Breast epithelium (tissue), 4 donors: ENCODE measurements at regions not wholly inside any gene's neighbourhood (a gene's known extent, or its start where the extent isn't known, plus 50 kb on each side); places are given as distances from the start of the nearest gene placed in this dataset.

Experiments used
- DNase-seq, 2 donors: peaks; one replicate each; pipeline ENCODE4 v3.0.0-alpha.2; 2019; ENCODE audit warnings: low spot score in 2 of 2
- H3K27ac ChIP-seq, 2 donors: fragments of 200-600 bp; sonication (generic) in 1 of 2; one replicate each; pipeline ENCODE4 v1.5.1; 2016 to 2019; ENCODE audit warnings: mild to moderate bottlenecking in 1 of 2
- H3K27me3 ChIP-seq, 2 donors: fragments of 200-600 bp; sonication (generic) in 1 of 2; one replicate each; pipeline versions ENCODE4 v1.5.1 to v1.6.0; 2017 to 2019; ENCODE audit warnings: control low read depth in 1 of 2, mild to moderate bottlenecking in 1 of 2
- H3K36me3 ChIP-seq: fragments of 200-600 bp; one replicate; pipeline ENCODE4 v1.5.1; 2019
- H3K4me1 ChIP-seq, 2 donors: fragments of 200-600 bp; sonication (generic); one replicate each; pipeline ENCODE4 v1.5.1; 2016 to 2019; ENCODE audit warnings: control low read depth in 1 of 2
- H3K4me3 ChIP-seq, 3 donors: fragments of 200-600 bp; sonication (generic); 1 replicate in 2 of 3; 2 replicates in 1 of 3; pipeline ENCODE4 v1.5.1; 2016 to 2019; ENCODE audit warnings: mild to moderate bottlenecking in 3 of 3, moderate library complexity in 2 of 3
- H3K9me3 ChIP-seq, 2 donors: fragments of 200-600 bp; sonication (generic) in 1 of 2; one replicate each; pipeline ENCODE4 v1.5.1; 2016 to 2019; ENCODE audit warnings: control low read depth in 1 of 2
- POLR2A ChIP-seq: fragments of 450-650 bp; IDR thresholded peaks from one replicate; pipeline ENCODE4 v1.6.1; 2016; ENCODE audit warnings: antibody characterized with exemption, mild to moderate bottlenecking, moderate library complexity
- POLR2AphosphoS5 ChIP-seq, 3 donors: sonication (generic); formaldehyde crosslinking; IDR thresholded peaks; one replicate each; pipeline ENCODE4 v1.6.1; 2017; ENCODE audit warnings: antibody characterized with exemption in 3 of 3
- intact Hi-C: fragments of 100-400 bp; cut with DNase I; formaldehyde crosslinking; loops from one replicate; pipeline ENCODE4 v1.15.1; 2023; ENCODE audit warnings: low total_unique reads
- TF ChIP-seq, protein P1 (sequence below), 3 donors: fragments of 450-650 bp; IDR thresholded peaks; one replicate each; pipeline ENCODE4 v1.5.1; 2016 to 2017; ENCODE audit warnings: antibody characterized with exemption in 3 of 3, mild to moderate bottlenecking in 3 of 3, moderate library complexity in 3 of 3

- Histone ChIP-seq H3K27me3 (no peaks in the 10 kb centered on the region), H3K4me1 (no peaks in the 10 kb centered on the region), H3K27ac (no peak overlapping the region), H3K9me3 (no peaks in the 10 kb centered on the region), H3K36me3 (no peaks in the 10 kb centered on the region), H3K4me3 (no peak overlapping the region)
- no peak for DNase-seq
- intact Hi-C loops: no loop called here
- TF ChIP-seq POLR2AphosphoS5 (IDR thresholded peaks at IDR 0.05): no peak
- no peak for TF ChIP-seq POLR2A
- TF ChIP-seq, protein P1, sequence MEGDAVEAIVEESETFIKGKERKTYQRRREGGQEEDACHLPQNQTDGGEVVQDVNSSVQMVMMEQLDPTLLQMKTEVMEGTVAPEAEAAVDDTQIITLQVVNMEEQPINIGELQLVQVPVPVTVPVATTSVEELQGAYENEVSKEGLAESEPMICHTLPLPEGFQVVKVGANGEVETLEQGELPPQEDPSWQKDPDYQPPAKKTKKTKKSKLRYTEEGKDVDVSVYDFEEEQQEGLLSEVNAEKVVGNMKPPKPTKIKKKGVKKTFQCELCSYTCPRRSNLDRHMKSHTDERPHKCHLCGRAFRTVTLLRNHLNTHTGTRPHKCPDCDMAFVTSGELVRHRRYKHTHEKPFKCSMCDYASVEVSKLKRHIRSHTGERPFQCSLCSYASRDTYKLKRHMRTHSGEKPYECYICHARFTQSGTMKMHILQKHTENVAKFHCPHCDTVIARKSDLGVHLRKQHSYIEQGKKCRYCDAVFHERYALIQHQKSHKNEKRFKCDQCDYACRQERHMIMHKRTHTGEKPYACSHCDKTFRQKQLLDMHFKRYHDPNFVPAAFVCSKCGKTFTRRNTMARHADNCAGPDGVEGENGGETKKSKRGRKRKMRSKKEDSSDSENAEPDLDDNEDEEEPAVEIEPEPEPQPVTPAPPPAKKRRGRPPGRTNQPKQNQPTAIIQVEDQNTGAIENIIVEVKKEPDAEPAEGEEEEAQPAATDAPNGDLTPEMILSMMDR (IDR thresholded peaks at IDR 0.05): no peak
Measured at GRCh38 chr13:59145381-59145780, 1018.3 kb downstream of the DIAPH3 start.

DNA sequence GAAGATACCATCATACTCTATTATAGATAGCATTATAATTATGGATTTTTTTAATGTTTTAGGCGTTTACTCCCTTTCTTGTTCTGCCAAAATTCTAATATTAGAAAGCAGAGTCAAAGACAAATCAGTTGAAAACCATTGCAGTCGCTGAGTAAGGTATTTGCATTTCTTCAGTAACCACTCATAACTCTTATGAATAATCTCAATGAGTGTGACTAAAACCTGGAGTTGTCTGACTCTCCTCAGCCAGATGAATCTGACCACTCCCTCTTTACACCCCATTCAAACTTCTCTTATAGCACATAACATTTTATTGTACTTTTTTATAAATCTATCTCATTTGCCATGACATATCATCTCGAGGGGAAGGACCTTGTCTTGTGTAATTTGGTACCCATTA, 1006.5 kb downstream of the DIAPH3 start:
- TF ChIP-seq POLR2A: no peak
- no peak for TF ChIP-seq POLR2AphosphoS5 (IDR thresholded peaks at IDR 0.05)
- TF ChIP-seq, protein P1 (IDR thresholded peaks at IDR 0.05): no peak
- Histone ChIP-seq H3K4me1 (no peaks in the 10 kb centered on the region), H3K4me3 (no peak overlapping the region), H3K9me3 (peaks cover 0 to 4% of the 10 kb centered on the region in 2 donors), H3K27ac (no peak overlapping the region), H3K36me3 (no peaks in the 10 kb centered on the region), H3K27me3 (no peaks in the 10 kb centered on the region)
- DNase-seq: no peak
- intact Hi-C loops: no loop called here

DNA sequence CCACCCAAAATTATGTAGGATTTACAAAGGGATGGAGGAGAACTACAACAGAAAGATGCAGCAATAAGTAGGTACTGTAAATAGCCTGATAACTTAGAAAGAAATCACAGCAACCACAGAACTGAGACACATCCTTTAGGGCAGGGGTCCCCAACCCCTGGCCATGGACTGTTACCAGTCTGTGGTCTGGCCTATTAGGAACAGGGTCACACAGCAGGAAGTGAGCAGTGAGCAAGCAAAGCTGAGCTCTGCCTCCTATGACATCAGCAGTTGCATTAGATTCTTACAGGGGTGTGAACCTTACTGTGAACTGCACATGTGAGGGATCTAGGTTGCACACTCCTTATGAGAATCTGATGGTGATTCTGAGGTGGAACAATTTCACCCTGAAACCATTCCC, 997.6 kb downstream of the DIAPH3 start:
- no peak for TF ChIP-seq POLR2AphosphoS5 (IDR thresholded peaks at IDR 0.05)
- intact Hi-C loops: no loop called here
- Histone ChIP-seq H3K9me3 (no peaks in the 10 kb centered on the region), H3K4me3 (no peak overlapping the region), H3K36me3 (no peaks in the 10 kb centered on the region), H3K4me1 (no peaks in the 10 kb centered on the region), H3K27ac (no peak overlapping the region), H3K27me3 (no peaks in the 10 kb centered on the region)
- no peak for DNase-seq

DNA sequence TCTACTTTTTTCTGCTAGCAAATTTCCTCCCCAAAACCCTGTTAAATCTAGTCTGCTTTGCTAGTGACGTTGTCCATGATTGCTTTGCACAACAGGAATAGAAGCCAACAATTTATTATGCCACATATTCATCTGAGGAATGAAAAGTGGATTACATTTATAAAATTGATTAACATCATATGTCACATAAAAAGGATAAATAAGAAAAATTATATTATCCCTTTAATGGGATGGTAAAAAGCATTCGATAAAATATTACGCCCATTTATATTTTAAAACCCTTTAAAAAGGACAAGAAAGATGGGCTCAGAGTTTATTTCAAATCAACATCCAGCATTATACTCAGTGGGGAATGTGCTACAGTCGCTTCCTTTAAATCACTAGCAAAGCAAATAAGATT, 991.7 kb downstream of the DIAPH3 start:
- Histone ChIP-seq H3K27ac (no peak overlapping the region), H3K4me3 (no peak overlapping the region), H3K36me3 (no peaks in the 10 kb centered on the region), H3K4me1 (no peaks in the 10 kb centered on the region), H3K27me3 (no peaks in the 10 kb centered on the region), H3K9me3 (no peaks in the 10 kb centered on the region)
- TF ChIP-seq, protein P1 (IDR thresholded peaks at IDR 0.05): no peak
- TF ChIP-seq POLR2AphosphoS5 (IDR thresholded peaks at IDR 0.05) (no peak), POLR2A (no peak)
- intact Hi-C loops: no loop called here
- DNase-seq: no peak

DNA sequence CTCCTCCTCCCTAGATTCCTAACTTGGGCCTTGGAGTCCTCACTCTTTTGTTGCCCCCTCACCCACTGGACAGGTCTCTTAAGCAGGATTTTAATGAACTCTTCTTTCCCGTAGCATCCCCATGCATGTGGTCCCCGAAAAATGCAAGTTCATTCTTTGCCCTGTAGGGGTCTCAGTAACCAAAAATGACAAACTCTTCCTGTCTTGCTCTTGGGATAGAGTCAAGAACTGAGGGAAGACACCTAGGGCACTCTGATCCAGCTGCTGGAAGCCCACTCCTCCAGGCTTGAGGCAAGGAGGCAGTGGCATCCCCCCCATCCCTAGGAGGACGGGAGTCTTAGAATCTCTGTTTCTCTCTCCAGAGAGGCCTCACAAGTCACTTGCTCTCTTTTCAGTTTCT, 987.0 kb downstream of the DIAPH3 start:
- TF ChIP-seq POLR2A (no peak), POLR2AphosphoS5 (IDR thresholded peaks at IDR 0.05) (no peak)
- TF ChIP-seq, protein P1 (IDR thresholded peaks at IDR 0.05): no peak

DNA sequence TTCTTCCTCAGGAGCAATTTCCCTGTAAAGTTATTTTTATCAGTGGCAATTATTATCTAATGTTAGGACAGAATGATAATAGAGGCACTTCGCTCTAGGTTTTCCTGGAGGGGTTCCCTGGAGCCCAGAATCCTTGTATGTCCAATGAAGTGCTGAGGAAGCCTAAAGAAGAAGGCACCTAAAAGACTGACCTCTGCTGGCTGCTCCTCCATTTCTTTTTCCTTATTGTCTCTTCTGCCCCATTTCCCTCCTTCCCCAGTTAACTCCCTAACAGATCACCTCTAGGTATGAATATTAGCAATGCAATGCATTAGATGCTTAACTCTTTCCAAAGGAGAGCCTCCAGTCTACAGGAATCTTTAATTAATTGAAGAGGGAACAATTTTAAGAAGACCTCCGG, 985.4 kb downstream of the DIAPH3 start:
- H3K36me3 ChIP-seq: no peaks in the 10 kb centered on the region
- intact Hi-C loops: no loop called here
- no peaks in the 10 kb centered on the region for H3K27me3 ChIP-seq
- H3K9me3 ChIP-seq: no peaks in the 10 kb centered on the region
- TF ChIP-seq, protein P1 (IDR thresholded peaks at IDR 0.05): no peak
- TF ChIP-seq POLR2AphosphoS5 (IDR thresholded peaks at IDR 0.05) (no peak), POLR2A (no peak)
- no peak for DNase-seq
- no peak overlapping the region for H3K4me3 ChIP-seq
- no peaks in the 10 kb centered on the region for H3K4me1 ChIP-seq
- H3K27ac ChIP-seq: no peak overlapping the region

More for the DNA sequence above, 987.0 kb downstream of the DIAPH3 start:
- Histone ChIP-seq H3K27ac (no peak overlapping the region), H3K27me3 (no peaks in the 10 kb centered on the region), H3K9me3 (no peaks in the 10 kb centered on the region), H3K4me1 (no peaks in the 10 kb centered on the region), H3K36me3 (no peaks in the 10 kb centered on the region), H3K4me3 (no peak overlapping the region)
- intact Hi-C loops: no loop called here
- DNase-seq: no peak
